ENCODE measurements at regions not wholly inside any gene's neighbourhood (a gene's known extent, or its start where the extent isn't known, plus 50 kb on each side); places are given as distances from the start of the nearest gene placed in this dataset.
"Not testable (repeated sequence)": the region's sequence is repeated elsewhere in the genome, so short reads cannot be mapped to it uniquely, and the experiment has no call there.

GRCh38 chr11:37203006-37203405 lies 605.0 kb upstream of the RAG2 start:
- DNase-seq, result no peak

- no peak for DNase-seq
Measured at GRCh38 chr11:37199082-37199481, 601.0 kb upstream of the RAG2 start.

GRCh38 chr11:37184326-37184725 lies 586.3 kb upstream of the RAG2 start:
- DNase-seq, result no peak

GRCh38 chr11:37182031-37182430 lies 584.0 kb upstream of the RAG2 start:
- no peak for DNase-seq

- DNase-seq, result no peak
Measured at GRCh38 chr11:37177721-37178120, 579.7 kb upstream of the RAG2 start.

GRCh38 chr11:37171451-37171850 lies 573.4 kb upstream of the RAG2 start:
- no peak for DNase-seq

- no peak for DNase-seq
Measured at GRCh38 chr11:37170311-37170710, 572.3 kb upstream of the RAG2 start.

GRCh38 chr11:37145434-37145833 lies 547.4 kb upstream of the RAG2 start:
- DNase-seq, result not testable (repeated sequence)

GRCh38 chr11:37142591-37142990 lies 544.6 kb upstream of the RAG2 start:
- DNase-seq, result no peak

GRCh38 chr11:37141707-37142106 lies 543.7 kb upstream of the RAG2 start:
- DNase-seq, result no peak

GRCh38 chr11:37135606-37136005 lies 537.6 kb upstream of the RAG2 start:
- DNase-seq, result not testable (repeated sequence)

- no peak for DNase-seq
Measured at GRCh38 chr11:37134637-37135036, 536.6 kb upstream of the RAG2 start.

- no peak for DNase-seq
Measured at GRCh38 chr11:37124384-37124783, 526.3 kb upstream of the RAG2 start.

GRCh38 chr11:37115963-37116362 lies 517.9 kb upstream of the RAG2 start:
- DNase-seq, result no peak

- DNase-seq, result no peak
Measured at GRCh38 chr11:37110385-37110784, 512.3 kb upstream of the RAG2 start.

- DNase-seq, result no peak
Measured at GRCh38 chr11:37109286-37109585, 511.2 kb upstream of the RAG2 start.

GRCh38 chr11:37108436-37109285 lies 510.6 kb upstream of the RAG2 start:
- no peak for DNase-seq

- no peak for DNase-seq
Measured at GRCh38 chr11:37107831-37108230, 509.8 kb upstream of the RAG2 start.

GRCh38 chr11:37107415-37107814 lies 509.4 kb upstream of the RAG2 start:
- DNase-seq, result no peak

- DNase-seq, result no peak
Measured at GRCh38 chr11:37105427-37105826, 507.4 kb upstream of the RAG2 start.

GRCh38 chr11:37104380-37104779 lies 506.3 kb upstream of the RAG2 start:
- no peak for DNase-seq

- DNase-seq, result no peak
Measured at GRCh38 chr11:37100008-37100407, 502.0 kb upstream of the RAG2 start.

- DNase-seq, result no peak
Measured at GRCh38 chr11:37092487-37092886, 494.5 kb upstream of the RAG2 start.

- no peak for DNase-seq
Measured at GRCh38 chr11:37089439-37089838, 491.4 kb upstream of the RAG2 start.

GRCh38 chr11:37088573-37088910 lies 490.5 kb upstream of the RAG2 start:
- DNase-seq, result no peak

Measured in NCI-H1048 (cell line).